HG02852 (cell line): ENCODE measurements at regions not wholly inside any gene's neighbourhood (a gene's known extent, or its start where the extent isn't known, plus 50 kb on each side); places are given as distances from the start of the nearest gene placed in this dataset.

Experiments
- ATAC-seq: cut with Tn5 transposase; IDR thresholded peaks from one replicate; pipeline ENCODE4 v1.9.1; 2021; ENCODE audit warnings: mild to moderate bottlenecking, moderate library complexity; ENCODE audit not compliant: unreplicated experiment

DNA sequence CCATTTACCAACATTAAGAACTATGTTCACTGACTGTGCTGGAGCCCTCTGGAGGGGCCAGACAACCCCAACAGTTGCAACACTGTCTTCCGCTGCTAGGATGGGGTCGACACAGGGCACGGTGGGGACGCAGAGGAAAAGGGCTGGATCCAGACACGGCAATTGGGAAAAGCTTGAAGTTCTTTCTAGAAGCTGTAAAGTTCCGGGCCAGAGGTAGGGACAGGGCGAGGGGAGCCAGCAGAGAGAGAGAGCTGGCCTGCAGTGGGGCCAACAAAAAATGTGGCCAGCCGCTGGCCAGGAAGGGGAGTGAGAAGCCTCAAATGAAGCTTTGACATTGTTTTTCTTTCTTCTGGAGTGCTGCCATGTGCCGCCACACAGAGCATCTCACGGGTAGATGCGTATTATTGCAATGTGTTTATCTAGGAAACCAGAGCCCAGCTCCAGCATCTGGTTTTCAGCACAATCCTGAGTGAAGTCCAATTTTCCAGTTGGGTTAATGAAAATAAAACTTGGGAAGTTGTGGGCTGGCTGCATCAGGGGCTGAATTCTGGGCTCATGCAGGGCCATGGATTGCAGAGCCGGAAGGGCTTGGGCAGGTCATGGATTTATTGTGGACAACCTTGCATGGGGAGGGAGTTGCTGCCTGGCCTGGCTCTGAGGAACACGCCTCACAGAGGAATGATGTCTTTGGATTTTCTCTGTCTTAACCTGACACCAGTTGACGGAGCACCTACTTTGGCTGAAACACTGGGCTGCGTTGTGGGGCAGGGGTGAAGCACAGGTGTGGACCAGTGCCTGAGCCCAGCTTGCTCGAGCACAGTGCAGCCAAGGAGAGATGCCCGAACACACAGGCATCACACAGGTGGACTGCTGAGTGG lies 67.6 kb upstream of the AMPD3 start:
- no peak for ATAC-seq

DNA sequence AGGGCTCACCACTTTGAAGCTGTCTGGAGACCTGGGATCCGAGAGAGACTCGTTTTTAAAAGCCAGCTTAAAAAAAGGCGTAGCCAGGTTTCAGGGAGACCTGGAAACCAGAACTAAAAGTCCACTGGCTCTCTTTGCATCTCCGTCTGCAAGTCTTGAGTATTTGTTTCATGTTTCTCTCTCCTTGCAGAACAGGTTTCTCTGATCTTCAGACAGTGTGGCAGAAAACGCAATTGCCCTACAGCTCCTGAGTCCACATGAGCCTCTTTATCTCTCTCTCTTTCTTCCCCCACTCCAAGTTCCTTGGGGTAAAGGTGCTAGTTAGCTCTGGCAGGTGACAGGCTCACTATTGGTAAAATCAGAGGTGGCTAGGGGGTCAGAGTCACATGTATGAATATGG lies 67.0 kb upstream of the AMPD3 start:
- no peak for ATAC-seq

DNA sequence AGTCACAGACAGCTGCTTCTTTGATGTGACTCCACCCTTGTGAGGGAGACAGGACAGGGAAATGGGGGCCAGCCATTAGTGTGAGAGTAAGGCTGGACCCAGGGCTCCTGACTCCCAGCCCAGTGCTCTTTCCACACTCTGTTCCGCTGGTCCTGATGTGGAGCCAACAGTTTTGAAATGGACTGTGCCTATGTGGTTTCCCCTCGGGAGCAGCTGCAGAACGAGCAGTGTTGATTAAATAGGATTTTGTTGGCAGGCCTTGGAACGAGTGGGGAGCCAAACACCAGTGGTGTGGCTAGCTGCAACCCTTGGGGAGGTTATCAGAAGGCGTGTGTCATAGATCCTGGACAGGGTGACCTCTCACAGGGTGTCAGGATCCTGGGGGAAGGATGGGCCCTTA lies 66.5 kb upstream of the AMPD3 start:
- no peak for ATAC-seq

DNA sequence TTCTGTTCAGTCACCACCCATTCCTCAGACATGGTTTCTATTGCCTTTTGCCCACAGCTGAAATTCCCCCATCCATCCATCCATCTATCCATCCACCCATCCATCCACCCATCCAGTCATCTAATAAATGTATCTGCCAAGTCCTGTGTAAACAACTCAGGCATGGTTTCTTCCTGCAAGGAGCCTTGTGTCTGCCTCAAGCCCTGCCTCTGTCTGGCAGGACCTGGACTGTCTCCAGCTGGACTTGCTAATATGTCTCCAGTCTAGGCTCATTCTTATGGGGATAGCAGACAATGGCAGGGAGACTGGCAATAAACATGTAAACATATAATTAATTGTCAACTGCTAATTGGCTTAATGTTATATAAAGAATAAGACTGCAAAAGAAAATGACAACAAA lies 64.7 kb upstream of the AMPD3 start:
- no peak for ATAC-seq

DNA sequence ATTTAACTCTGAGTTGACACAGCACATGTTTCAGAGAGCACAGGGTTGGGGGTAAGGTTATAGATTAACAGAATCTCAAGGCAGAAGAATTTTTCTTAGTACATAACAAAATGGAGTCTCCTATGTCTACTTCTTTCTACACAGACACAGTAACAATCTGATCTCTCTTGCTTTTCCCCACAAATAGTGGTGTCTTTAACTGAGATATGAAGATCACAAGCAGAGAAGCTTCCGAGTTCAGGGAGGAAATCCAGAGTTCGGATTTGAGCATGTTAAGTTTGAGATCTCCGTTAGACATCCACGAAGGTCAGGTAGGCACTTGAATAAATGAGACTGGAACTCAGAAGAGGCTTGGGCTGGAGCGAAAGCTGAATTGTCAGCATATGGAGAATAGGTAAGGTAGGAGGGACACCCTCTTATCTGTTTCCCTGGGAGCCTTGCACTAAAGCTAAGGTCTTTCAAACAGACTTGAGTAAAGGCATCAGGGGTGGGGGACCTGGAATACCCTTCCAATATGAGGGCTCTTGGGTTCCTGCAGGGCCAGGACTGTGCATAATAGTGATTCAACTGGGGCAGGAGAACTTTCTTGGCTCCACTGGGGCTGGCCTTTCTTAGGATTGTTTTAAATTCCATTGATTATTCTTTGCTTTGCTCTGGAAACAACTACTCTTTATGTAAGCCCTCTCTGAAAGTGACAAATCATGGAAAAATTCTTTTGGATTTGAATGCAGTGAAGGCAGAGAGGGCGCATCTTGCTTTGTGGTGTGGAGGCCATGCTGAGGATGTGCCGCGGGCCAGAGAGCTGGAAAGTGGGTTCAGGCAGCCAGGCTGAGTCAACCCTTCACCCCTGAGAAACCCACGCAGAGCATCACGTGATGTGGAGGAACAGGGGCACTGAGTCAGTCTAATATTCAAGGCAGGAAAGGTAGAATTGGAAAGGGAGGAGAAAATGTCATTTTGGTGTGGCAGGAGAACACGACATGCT lies 62.7 kb upstream of the AMPD3 start:
- no peak for ATAC-seq

DNA sequence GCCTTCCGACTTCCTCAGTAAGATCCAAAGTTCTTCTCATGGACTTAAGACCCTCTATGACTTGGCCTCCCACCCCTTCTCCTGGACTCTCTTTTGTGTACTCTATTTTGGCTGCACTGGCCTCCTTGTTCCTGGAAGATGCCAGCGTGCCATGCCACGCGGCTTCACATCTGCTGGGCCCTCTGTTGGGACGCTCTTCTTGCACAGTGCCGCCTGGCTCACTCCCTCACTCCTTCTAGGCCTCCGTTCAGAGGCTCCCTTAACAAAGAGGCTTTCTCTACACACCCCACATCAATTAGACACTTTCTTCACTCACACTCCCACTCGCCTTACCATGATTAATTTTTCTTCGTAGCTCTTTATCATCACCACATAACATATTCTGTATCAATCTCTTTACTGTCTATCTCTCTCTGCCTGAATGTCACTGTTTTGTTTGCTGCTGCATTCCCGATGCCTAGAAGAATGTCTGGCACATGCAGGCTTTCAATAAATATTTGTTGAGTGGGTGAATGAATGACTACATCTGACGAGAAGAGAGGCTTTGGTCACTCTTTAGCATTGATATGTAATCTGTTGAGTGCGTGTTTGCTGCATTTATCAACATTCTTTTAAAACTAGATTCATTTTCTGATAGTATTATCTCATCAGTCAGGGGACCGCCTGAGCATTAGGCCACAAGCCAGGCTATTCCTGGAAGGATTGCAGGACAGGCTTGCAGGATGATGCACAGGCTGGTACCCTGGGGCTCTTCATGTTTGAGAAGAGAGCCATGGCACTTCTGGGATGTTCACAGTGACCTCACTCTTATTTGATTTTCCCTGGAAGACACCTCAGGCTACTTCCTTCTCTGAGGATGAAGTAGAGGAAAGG lies 60.6 kb upstream of the AMPD3 start:
- ATAC-seq = no peak

DNA sequence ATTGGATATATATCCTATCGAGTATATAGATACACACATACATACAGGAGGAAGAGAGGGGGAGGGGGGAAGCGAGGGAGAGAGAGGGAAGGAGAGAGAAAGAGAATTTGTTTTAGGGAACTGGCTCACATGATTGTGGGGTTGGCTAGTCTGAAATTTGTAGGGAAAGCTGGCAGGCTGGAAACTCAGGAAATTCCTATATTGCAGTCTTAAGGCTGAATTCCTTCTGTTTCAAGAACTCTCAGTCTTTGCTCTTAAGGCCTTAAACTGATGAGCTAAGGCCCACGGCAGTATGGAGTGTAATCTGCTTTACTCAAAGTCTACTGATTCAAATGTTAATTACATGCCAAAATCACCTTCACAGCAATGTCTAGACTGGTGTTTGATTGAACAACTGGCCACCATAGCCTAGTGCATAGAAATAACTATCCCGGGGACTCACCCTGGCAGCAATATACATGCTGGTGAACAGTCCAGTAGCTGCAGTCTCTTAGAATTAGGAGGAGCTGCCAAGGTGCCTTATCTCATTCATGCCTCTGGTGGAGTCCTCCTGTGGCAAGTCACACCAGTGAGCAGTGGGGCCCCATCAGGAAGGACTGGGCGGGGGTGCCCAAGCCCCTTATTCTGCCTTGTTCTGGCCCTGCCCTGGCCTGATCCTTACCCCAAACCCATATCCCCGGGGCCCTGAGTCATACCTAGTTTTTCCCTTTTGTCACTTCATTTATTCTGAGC lies 59.7 kb upstream of the AMPD3 start:
- no peak for ATAC-seq

DNA sequence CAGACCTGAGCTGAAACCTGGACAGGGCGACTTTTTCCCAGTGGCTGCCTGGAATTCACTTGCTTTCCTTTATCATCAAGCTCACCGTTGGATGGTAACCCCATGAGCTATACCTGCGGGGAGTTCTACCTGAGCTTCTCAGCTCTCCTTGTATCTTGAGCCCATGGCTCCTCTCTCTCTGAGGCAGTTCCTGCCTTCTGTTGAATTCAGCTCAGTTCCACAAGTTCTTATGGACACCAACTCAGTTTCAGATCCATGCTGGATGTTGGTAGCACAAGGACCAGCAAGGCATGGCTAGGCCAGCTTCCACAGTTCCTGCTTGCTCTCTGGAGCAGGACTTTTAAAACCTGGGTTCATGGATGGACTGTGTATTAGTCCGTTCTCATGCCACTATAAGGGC lies 58.3 kb upstream of the AMPD3 start:
- no peak for ATAC-seq

DNA sequence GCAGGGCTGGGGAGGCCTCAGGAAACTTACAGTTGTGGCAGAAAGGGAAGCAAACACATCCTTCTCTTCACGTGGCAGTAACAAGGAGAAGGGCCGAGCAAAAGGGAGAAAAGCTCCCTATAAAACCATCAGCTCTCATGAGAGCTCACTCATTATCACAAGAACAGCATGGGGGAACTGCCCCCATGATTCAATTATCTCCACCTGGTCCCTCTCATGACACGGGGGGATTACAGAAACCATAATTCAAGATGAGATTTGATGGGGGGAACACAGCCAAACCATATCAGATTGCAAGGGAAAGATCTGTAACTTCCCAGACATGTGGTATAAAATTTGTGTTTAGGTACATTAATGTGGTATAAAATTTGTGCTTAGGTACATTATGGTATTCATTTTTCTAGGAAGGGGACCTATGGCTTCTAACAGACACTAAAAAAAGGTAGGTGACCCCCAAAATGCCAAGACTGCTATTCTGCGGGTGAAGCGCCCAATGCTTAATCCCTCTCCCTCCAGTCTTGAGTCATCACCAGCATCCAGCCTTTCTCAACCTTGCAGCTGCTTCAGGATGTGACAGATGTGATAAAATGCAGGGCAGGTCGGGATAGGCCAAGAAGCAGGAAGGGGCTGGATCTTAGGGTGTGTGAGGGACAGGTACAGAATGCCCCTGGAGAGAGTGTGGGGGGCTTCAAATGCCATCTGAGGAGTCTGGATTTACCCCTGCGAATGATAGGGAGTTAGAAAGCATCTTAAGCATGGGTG lies 57.7 kb upstream of the AMPD3 start:
- ATAC-seq = no peak

DNA sequence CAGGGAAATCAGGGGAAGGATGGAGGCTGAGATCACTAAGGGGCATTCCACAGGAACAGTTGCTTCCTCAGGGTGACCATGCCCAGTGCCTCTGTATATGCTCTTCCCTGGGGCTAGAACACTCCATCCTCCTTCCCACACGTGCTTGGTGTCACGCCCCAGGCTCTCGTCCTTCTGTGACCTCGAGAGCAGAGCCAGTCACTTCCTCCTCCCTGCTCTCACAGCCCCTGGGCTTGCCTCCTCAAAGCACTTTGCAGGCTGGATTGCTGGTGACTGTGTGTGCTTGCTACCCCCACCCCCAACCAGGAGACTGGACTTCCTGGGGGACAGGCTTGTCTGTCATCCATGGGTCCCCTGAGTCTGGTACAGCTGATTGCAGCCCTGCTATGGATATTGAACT lies 56.5 kb upstream of the AMPD3 start:
- no peak for ATAC-seq

DNA sequence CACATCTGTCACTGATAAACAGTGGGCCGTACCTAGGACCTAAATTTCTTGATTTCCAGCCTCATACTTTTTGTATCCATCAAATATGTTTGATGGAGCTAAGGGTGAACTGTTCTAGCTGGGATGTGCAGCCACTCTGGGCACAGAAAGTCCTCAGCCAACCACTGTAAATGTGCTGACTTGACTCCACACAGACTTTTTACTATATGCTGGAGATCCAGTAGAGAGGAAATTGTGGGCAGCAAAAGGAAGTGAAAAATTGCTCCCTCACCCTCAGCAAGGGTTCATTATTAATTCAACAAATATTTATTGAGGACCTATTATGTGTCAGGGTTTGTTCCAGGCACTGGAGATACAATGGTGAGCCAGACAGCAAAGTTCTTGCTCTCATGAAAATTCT lies 54.2 kb upstream of the AMPD3 start:
- ATAC-seq = no peak

DNA sequence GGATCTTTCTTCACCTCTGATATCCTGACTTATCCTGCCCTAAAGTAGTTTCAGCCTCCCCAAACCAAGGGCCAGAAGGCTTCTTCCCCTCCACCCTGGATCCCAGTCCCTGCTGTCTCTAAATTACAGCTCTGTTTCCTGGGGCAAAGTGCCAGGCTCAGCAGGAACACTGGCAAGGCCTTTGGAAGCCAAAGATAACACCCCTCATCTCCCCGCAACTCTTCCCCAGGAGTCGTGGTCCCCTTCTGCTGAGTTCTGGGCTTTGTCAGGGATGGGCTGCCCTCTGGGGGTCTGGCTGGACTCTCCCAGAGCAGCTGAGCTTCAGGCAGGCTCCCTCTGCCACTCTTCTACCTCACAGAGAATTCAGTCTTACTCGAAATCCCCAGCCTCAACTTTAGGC lies 53.8 kb upstream of the AMPD3 start:
- ATAC-seq = no peak

DNA sequence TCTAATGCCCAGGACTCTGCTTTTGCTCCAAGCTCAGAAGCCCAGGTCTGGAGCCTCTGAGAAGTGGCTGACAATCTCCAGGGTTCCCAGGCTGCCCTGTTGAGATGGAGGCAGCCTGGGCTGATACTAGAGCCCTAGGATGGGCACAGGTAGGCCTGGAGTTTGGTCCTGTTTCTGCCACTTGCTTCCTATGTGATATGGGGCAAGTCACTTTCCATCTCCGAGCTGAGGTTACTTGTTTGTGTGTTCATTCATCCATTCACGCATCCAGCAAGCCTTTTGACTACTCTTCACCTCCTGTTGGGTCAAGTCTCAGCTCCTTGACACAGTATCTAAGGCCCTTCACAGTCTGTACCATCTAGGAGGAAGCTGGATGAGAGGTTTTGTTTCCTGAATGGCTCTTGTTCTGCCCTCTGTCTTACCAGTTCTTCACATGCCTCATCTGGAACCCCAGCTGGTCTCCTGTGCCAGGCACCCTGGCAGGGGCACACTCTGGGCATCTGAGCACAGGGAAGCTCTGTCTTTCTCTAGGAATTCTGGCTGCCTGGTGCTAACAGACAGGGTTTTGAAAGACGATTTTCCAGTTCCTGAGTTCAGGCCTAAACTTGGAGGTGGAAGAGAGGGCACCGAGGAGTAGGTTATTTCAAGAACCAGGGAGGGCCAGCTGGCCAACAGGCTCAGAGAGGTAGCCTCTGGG lies 53.2 kb upstream of the AMPD3 start:
- ATAC-seq = no peak
